ENCODE measurements at regions not wholly inside any gene's neighbourhood (a gene's known extent, or its start where the extent isn't known, plus 50 kb on each side); places are given as distances from the start of the nearest gene placed in this dataset.

DNA sequence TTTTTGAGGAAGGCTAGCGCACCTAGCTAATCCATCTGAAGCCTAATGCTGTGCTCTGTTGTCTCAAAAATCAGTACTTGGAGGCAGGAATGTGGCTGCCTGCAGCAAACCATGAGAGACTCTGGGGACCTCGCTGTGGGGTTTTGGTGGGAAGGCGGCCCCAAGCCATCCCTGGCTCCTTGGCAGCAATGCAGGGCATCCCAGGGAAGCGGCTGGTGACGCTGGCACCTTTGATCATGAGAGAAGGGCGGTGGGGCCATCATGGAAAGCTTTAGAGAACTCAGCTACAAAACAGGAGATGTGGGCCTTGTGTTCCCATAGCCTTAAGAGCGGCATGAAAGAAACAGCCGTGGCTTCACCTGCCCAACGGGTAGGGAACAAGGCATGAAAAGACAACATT, 101.1 kb upstream of the SFSWAP start:
- TF ChIP-seq SAP30 (IDR thresholded peaks at IDR 0.05; ENCODE audit: borderline replicate concordance, insufficient read depth, low read depth, low read length, poor library complexity, severe bottlenecking) = no peak
- no peak for TF ChIP-seq HCFC1 (IDR thresholded peaks at IDR 0.05; ENCODE audit: low read depth, low read length)
- no peak for TF ChIP-seq LEF1 (IDR thresholded peaks at IDR 0.05)
- no peak for TF ChIP-seq ZNF398 (CRISPR knock-in tag; IDR thresholded peaks at IDR 0.05)
- no peak for TF ChIP-seq POLR2AphosphoS5 (IDR thresholded peaks at IDR 0.05; ENCODE audit: control insufficient read depth, insufficient read depth, low read depth, low read length)
- TF ChIP-seq ZNF212 (CRISPR knock-in tag; IDR thresholded peaks at IDR 0.05) = no peak
- TF ChIP-seq NCOA4 (IDR thresholded peaks at IDR 0.05; ENCODE audit: partially characterized antibody) = no peak
- no peak for TF ChIP-seq MAFF (IDR thresholded peaks at IDR 0.05; ENCODE audit: low read length)
